ENCODE measurements at regions not wholly inside any gene's neighbourhood (a gene's known extent, or its start where the extent isn't known, plus 50 kb on each side); places are given as distances from the start of the nearest gene placed in this dataset.

DNA sequence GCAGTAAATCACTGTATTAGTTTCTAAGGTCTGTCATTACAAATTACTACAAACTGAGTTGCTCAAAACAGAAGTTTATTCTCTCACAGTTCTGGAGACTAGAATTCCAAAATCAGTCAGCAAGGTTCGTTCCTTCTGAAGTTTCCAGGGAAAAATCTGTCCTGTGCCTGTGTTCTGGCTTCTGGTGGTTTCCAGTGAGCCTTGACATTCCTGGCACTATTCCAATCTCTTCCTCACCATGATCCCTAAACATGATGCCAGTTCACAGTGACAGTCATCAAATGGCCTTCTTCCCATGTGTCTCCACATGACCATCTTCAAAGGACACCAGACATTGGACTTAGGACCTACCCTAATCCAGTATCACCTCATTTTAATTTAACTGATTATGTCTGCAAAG, 351.4 kb downstream of the PLK2 start:
- TF ChIP-seq, protein P1, sequence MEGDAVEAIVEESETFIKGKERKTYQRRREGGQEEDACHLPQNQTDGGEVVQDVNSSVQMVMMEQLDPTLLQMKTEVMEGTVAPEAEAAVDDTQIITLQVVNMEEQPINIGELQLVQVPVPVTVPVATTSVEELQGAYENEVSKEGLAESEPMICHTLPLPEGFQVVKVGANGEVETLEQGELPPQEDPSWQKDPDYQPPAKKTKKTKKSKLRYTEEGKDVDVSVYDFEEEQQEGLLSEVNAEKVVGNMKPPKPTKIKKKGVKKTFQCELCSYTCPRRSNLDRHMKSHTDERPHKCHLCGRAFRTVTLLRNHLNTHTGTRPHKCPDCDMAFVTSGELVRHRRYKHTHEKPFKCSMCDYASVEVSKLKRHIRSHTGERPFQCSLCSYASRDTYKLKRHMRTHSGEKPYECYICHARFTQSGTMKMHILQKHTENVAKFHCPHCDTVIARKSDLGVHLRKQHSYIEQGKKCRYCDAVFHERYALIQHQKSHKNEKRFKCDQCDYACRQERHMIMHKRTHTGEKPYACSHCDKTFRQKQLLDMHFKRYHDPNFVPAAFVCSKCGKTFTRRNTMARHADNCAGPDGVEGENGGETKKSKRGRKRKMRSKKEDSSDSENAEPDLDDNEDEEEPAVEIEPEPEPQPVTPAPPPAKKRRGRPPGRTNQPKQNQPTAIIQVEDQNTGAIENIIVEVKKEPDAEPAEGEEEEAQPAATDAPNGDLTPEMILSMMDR (IDR thresholded peaks at IDR 0.05) = no peak
- no peak for TF ChIP-seq EZH2 (IDR thresholded peaks at IDR 0.05; ENCODE audit: borderline replicate concordance, insufficient read depth, low read depth, low read length, poor library complexity, severe bottlenecking)
